Spleen (tissue), 11 donors: ENCODE measurements at regions not wholly inside any gene's neighbourhood (a gene's known extent, or its start where the extent isn't known, plus 50 kb on each side); places are given as distances from the start of the nearest gene placed in this dataset.

ENCODE experiments used
- DNase-seq: peaks from one replicate; pipeline ENCODE4 v3.0.0-alpha.2; 2020
- H3K27ac ChIP-seq, 8 donors: fragments of 200-600 bp; sonication (generic) in 7 of 8; 1 replicate in 4 of 8; 2 replicates in 4 of 8; pipeline versions ENCODE4 v1.5.0 to v1.8.0; 2016 to 2021; ENCODE audit warnings: inconsistent platforms in 4 of 8, mild to moderate bottlenecking in 4 of 8, moderate library complexity in 1 of 8
- H3K27me3 ChIP-seq, 7 donors: fragments of 200-600 bp; sonication (generic) in 6 of 7; replicated peaks in 1 of 7; 1 replicate in 4 of 7; 2 replicates in 3 of 7; pipeline versions ENCODE4 v1.5.0 to v1.8.0; 2016 to 2021; ENCODE audit warnings: inconsistent platforms in 3 of 7, mild to moderate bottlenecking in 1 of 7
- H3K36me3 ChIP-seq, 6 donors: fragments of 200-600 bp; sonication (generic) in 5 of 6; 1 replicate in 4 of 6; 2 replicates in 2 of 6; pipeline versions ENCODE4 v1.5.0 to v1.8.0; 2016 to 2021; ENCODE audit warnings: inconsistent platforms in 2 of 6
- H3K4me1 ChIP-seq, 6 donors: fragments of 200-600 bp; sonication (generic) in 5 of 6; 1 replicate in 3 of 6; 2 replicates in 3 of 6; pipeline versions ENCODE4 v1.5.0 to v1.8.0; 2016 to 2021; ENCODE audit warnings: inconsistent platforms in 3 of 6
- H3K4me3 ChIP-seq, 8 donors: fragments of 200-600 bp; sonication (generic) in 7 of 8; 1 replicate in 4 of 8; 2 replicates in 4 of 8; pipeline versions ENCODE4 v1.5.0 to v1.8.0; 2016 to 2021; ENCODE audit warnings: inconsistent platforms in 4 of 8, mild to moderate bottlenecking in 4 of 8, moderate library complexity in 2 of 8
- H3K9me3 ChIP-seq, 8 donors: fragments of 200-600 bp; sonication (generic) in 7 of 8; 1 replicate in 4 of 8; 2 replicates in 4 of 8; pipeline versions ENCODE4 v1.5.0 to v1.8.0; 2016 to 2021; ENCODE audit warnings: inconsistent platforms in 4 of 8
- CTCF ChIP-seq, 11 experiments: fragments of 200-600 bp in 7 of 11; fragments of 450-650 bp in 4 of 11; sonication (generic) in 4 of 11; IDR thresholded peaks in 8 of 11; conservative IDR thresholded peaks in 3 of 11; 1 replicate in 7 of 11; 2 replicates in 4 of 11; pipeline versions ENCODE4 v1.4.0 to v1.8.0; 2016 to 2021; ENCODE audit warnings: antibody characterized with exemption in 11 of 11, inconsistent platforms in 4 of 11, mild to moderate bottlenecking in 1 of 11
- POLR2A ChIP-seq, 3 donors: fragments of 450-650 bp; IDR thresholded peaks; one replicate each; pipeline ENCODE4 v1.5.1; 2017; ENCODE audit warnings: antibody characterized with exemption in 3 of 3, mild to moderate bottlenecking in 1 of 3
- POLR2AphosphoS5 ChIP-seq, 3 donors: sonication (generic); formaldehyde crosslinking; IDR thresholded peaks; one replicate each; pipeline ENCODE4 v1.5.1; 2017; ENCODE audit warnings: antibody characterized with exemption in 3 of 3
- WGBS, 5 donors: extraction: QIAGEN DNeasy Blood & Tissue Kit in 3 of 5; methylation state at CpG; one replicate each; pipeline versions ENCODE4 v1.1.5 to v1.1.7; 2013 to 2018; 5-methylcytosine and 5-hydroxymethylcytosine counted together
- intact Hi-C: fragments of 100-400 bp; cut with DNase I; formaldehyde crosslinking; loops from one replicate; pipeline ENCODE4 v1.15.0; 2023; ENCODE audit warnings: low total_unique reads
- donor health status: healthy with polysubstance abuse.
- donor health status: DM: no; HTN: no; CAD: no; lungs with moderate emphysema.
- donor health status: DM: no; HTN: no; CAD: no.
- donor health status: Bipolar disorder and iron deficiency.
- donor health status: healthy.
- donor health status: DM: no; HTN: no; CAD: no.
- donor health status: DM: yes; HTN: yes; CAD: no.

GRCh38 chr1:98387701-98388100 is 273.8 kb upstream of the SNX7 start:
- H3K27me3 ChIP-seq = no peaks in the 10 kb centered on the region
- no peaks in the 10 kb centered on the region for H3K9me3 ChIP-seq
- intact Hi-C loops = no loop called here
- H3K4me1 ChIP-seq = peaks cover 0 to 22% (median 6%) of the 10 kb centered on the region in 6 donors
- no peaks in the 10 kb centered on the region for H3K36me3 ChIP-seq
- TF ChIP-seq CTCF (IDR thresholded peaks at IDR 0.05 in 8 of 11, conservative IDR thresholded peaks at IDR 0.05 in 3 of 11) (no peak), POLR2A (IDR thresholded peaks at IDR 0.05) (no peak), POLR2AphosphoS5 (IDR thresholded peaks at IDR 0.05) (no peak)
- H3K4me3 ChIP-seq = no peak overlapping the region
- H3K27ac ChIP-seq = peak overlapping the region in 6 of 8 donors; percentile 18 to 73 (median 57)
- WGBS, 5 donors = 64 to 82% (median 74%) methylated on average over 4 of the region's 4 CpGs
- no peak for DNase-seq

GRCh38 chr1:98386675-98387440 is 274.7 kb upstream of the SNX7 start:
- no peak for DNase-seq
- WGBS, 5 donors = 87 to 96% (median 89%) methylated on average over 4 of the region's 4 CpGs

GRCh38 chr1:98385652-98386051 is 275.9 kb upstream of the SNX7 start:
- TF ChIP-seq CTCF (IDR thresholded peaks at IDR 0.05 in 8 of 11, conservative IDR thresholded peaks at IDR 0.05 in 3 of 11) (no peak), POLR2A (IDR thresholded peaks at IDR 0.05) (no peak), POLR2AphosphoS5 (IDR thresholded peaks at IDR 0.05) (no peak)
- Histone ChIP-seq H3K27ac (no peak overlapping the region), H3K9me3 (no peaks in the 10 kb centered on the region), H3K27me3 (no peaks in the 10 kb centered on the region), H3K36me3 (no peaks in the 10 kb centered on the region), H3K4me1 (peaks cover 0 to 22% (median 6%) of the 10 kb centered on the region in 6 donors), H3K4me3 (no peak overlapping the region)
- no peak for DNase-seq
- WGBS, 5 donors = 67 to 86% (median 81%) methylated on average over 1 of the region's 1 CpG
- intact Hi-C loops = no loop called here

More at GRCh38 chr1:98386675-98387440, 274.7 kb upstream of the SNX7 start:
- Histone ChIP-seq H3K36me3 (no peaks in the 10 kb centered on the region), H3K27ac (peak overlapping the region in 3 of 8 donors; percentile 61 to 73 (median 62)), H3K4me3 (no peak overlapping the region), H3K4me1 (peaks cover 0 to 22% (median 6%) of the 10 kb centered on the region in 6 donors), H3K27me3 (no peaks in the 10 kb centered on the region), H3K9me3 (no peaks in the 10 kb centered on the region)
- TF ChIP-seq POLR2AphosphoS5 (IDR thresholded peaks at IDR 0.05) (no peak), POLR2A (IDR thresholded peaks at IDR 0.05) (no peak), CTCF (IDR thresholded peaks at IDR 0.05 in 8 of 11, conservative IDR thresholded peaks at IDR 0.05 in 3 of 11) (no peak)
- intact Hi-C loops = no loop called here

GRCh38 chr1:98384461-98385141 is 276.9 kb upstream of the SNX7 start:
- Histone ChIP-seq H3K27me3 (no peaks in the 10 kb centered on the region), H3K9me3 (no peaks in the 10 kb centered on the region), H3K36me3 (no peaks in the 10 kb centered on the region), H3K4me1 (peaks cover 0 to 22% (median 6%) of the 10 kb centered on the region in 6 donors), H3K27ac (no peak overlapping the region), H3K4me3 (no peak overlapping the region)
- intact Hi-C loops = no loop called here
- no peak for TF ChIP-seq CTCF (IDR thresholded peaks at IDR 0.05 in 8 of 11, conservative IDR thresholded peaks at IDR 0.05 in 3 of 11)
- TF ChIP-seq POLR2A (IDR thresholded peaks at IDR 0.05) = no peak
- no peak for TF ChIP-seq POLR2AphosphoS5 (IDR thresholded peaks at IDR 0.05)
- WGBS, 5 donors = 78 to 85% (median 78%) methylated on average over 6 of the region's 6 CpGs
- DNase-seq = no peak
